ENCODE measurements at regions not wholly inside any gene's neighbourhood (a gene's known extent, or its start where the extent isn't known, plus 50 kb on each side); places are given as distances from the start of the nearest gene placed in this dataset.

- DNase-seq (ENCODE audit: low read depth), result no peak
These were observed 105.7 kb upstream of the KL start for GRCh38 chr13:32910530-32910929.

- DNase-seq (ENCODE audit: low read depth), result no peak
These were observed 104.7 kb upstream of the KL start for GRCh38 chr13:32911506-32911905.

- no peak for DNase-seq (ENCODE audit: low read depth)
These were observed 101.5 kb upstream of the KL start for GRCh38 chr13:32914686-32915085.

- peak; percentile 16 for DNase-seq (ENCODE audit: low read depth)
These were observed 98.7 kb upstream of the KL start for GRCh38 chr13:32917504-32917903.

GRCh38 chr13:32923725-32924124 is 92.5 kb upstream of the KL start:
- no peak for DNase-seq (ENCODE audit: low read depth)

GRCh38 chr13:32924886-32925285 is 91.3 kb upstream of the KL start:
- no peak for DNase-seq (ENCODE audit: low read depth)

GRCh38 chr13:32925506-32925905 is 90.7 kb upstream of the KL start:
- DNase-seq (ENCODE audit: low read depth), result no peak

GRCh38 chr13:32932376-32932775 is 83.8 kb upstream of the KL start:
- no peak for DNase-seq (ENCODE audit: low read depth)

GRCh38 chr13:32936716-32937115 is 79.5 kb upstream of the KL start:
- no peak for DNase-seq (ENCODE audit: low read depth)

- no peak for DNase-seq (ENCODE audit: low read depth)
These were observed 77.9 kb upstream of the KL start for GRCh38 chr13:32938314-32938713.

- no peak for DNase-seq (ENCODE audit: low read depth)
These were observed 77.3 kb upstream of the KL start for GRCh38 chr13:32938907-32939306.

GRCh38 chr13:32940601-32941000 is 75.6 kb upstream of the KL start:
- DNase-seq (ENCODE audit: low read depth), result no peak

GRCh38 chr13:32941368-32941767 is 74.9 kb upstream of the KL start:
- no peak for DNase-seq (ENCODE audit: low read depth)

GRCh38 chr13:32946558-32946957 is 69.7 kb upstream of the KL start:
- no peak for DNase-seq (ENCODE audit: low read depth)

- no peak for DNase-seq (ENCODE audit: low read depth)
These were observed 68.6 kb upstream of the KL start for GRCh38 chr13:32947411-32948276.

GRCh38 chr13:32949820-32950219 is 66.4 kb upstream of the KL start:
- DNase-seq (ENCODE audit: low read depth), result no peak

- no peak for DNase-seq (ENCODE audit: low read depth)
These were observed 64.6 kb upstream of the KL start for GRCh38 chr13:32951580-32951979.

- no peak for DNase-seq (ENCODE audit: low read depth)
These were observed 60.2 kb upstream of the KL start for GRCh38 chr13:32955881-32956594.

- no peak for DNase-seq (ENCODE audit: low read depth)
These were observed 59.7 kb upstream of the KL start for GRCh38 chr13:32956595-32956933.

GRCh38 chr13:32960626-32961025 is 55.6 kb upstream of the KL start:
- no peak for DNase-seq (ENCODE audit: low read depth)

- DNase-seq (ENCODE audit: low read depth), result no peak
These were observed 54.5 kb upstream of the KL start for GRCh38 chr13:32961724-32962123.

- DNase-seq (ENCODE audit: low read depth), result no peak
These were observed 53.9 kb upstream of the KL start for GRCh38 chr13:32962342-32962741.

- no peak for DNase-seq (ENCODE audit: low read depth)
These were observed 51.2 kb upstream of the KL start for GRCh38 chr13:32964987-32965386.

Measured in HS-5 (cell line).